NCI-H1105 treated with DMSO at 0.1 percent for 48 hours (cell line): ENCODE measurements at regions not wholly inside any gene's neighbourhood (a gene's known extent, or its start where the extent isn't known, plus 50 kb on each side); places are given as distances from the start of the nearest gene placed in this dataset.
A peak's percentile ranks its signal among the peaks of the same experiment; 100 is the strongest.

ENCODE experiments used
- DNase-seq: peaks from one replicate; lab custom pipeline; 2025; lab: John Stamatoyannopoulos, UW

DNA sequence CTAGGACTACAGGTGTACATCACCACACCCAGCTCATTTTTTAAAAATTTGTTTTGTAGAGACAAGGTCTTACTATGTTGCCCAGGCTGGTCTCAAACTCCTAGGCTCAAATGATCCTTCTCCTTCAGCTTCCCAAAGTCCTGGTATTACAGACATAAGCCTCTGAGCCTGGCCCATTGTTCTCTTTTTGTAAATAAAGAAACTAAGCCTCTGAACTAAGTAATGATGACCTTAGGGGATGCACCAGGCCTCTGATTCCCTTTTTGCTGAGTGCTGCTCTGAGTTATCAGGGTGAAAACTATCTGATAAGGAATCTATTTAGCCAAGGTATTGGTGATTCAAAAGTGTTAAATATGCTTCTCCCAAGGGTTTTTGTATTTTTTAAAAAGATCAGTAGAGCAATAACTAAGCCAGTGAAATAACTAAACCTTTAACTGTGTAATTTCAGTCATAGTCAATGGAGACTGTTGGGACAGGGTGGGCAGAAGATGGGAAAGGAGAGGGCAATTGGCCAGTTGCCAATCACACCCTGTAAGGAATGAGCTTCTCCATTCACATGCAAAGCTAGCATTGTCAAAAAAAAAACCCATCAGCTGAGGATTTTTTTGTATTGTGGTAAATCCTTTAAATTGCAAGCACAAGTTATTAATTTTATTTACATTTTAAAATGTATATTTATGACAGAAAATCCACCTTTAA, 194.8 kb upstream of the PFN2 start:
- DNase-seq: peak; percentile 10

DNA sequence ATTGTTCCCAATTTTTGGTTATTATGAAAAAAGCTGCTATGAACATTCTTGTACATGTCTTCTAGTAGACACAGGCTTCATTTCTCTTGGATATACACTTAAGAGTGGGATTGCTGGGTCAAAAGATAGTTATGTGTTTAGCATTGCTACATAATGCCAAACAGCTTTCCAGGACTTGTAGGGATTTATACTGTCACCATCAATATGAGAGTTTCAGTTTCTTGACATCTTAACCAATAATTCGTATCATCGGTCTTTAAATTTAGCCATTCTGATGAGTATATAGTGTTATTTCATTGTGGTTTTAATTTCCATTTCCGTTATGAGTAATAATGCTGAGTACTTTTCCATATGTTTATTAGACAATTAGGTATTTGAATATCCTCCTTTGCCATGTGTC, 190.3 kb upstream of the PFN2 start:
- DNase-seq: no peak

GRCh38 chr3:150158943-150159625, 188.4 kb upstream of the PFN2 start:
- no peak for DNase-seq

- DNase-seq: no peak
Measured at GRCh38 chr3:150152567-150152966, 181.9 kb upstream of the PFN2 start.

DNA sequence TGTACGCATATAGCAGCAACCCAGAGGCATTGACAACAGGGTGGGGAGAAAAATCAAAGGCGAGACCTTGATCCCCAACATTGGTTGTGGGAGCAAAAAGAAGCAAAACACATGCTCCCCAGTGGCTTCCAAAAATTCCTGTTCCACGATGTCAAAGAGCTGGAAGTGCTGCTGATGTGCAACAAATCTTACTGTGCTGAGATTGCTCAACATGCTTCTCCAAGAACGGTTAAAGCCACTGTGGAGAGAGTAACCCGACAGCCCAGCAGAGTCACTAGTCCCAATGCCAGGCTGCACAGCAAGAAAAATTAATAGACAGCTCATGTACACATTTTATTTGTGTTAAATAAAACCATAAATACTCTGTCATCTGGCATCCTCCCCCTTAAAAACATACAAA, 179.9 kb upstream of the PFN2 start:
- DNase-seq: no peak

- DNase-seq: peak; percentile 30
Measured at GRCh38 chr3:150149651-150150051, 179.0 kb upstream of the PFN2 start.

DNA sequence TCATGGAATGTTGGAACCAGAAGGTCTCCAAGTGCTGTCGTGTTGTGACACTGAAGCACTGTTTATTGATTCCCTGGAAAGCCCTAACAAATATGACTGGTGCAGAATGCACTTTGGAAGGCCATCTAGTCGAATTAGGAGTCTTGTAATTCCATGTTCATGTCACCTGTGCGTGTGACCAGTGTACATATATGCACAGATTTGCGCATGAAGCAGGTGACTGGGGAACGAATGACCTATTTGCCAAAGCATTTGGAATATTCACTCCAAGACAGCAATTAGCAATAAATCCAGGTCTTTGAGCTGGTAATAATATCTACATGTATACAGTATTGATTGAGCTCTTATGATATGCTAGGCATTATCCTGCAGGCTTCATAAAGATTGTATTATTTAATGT, 177.5 kb upstream of the PFN2 start:
- no peak for DNase-seq

GRCh38 chr3:150147776-150148175, 177.1 kb upstream of the PFN2 start:
- no peak for DNase-seq

DNA sequence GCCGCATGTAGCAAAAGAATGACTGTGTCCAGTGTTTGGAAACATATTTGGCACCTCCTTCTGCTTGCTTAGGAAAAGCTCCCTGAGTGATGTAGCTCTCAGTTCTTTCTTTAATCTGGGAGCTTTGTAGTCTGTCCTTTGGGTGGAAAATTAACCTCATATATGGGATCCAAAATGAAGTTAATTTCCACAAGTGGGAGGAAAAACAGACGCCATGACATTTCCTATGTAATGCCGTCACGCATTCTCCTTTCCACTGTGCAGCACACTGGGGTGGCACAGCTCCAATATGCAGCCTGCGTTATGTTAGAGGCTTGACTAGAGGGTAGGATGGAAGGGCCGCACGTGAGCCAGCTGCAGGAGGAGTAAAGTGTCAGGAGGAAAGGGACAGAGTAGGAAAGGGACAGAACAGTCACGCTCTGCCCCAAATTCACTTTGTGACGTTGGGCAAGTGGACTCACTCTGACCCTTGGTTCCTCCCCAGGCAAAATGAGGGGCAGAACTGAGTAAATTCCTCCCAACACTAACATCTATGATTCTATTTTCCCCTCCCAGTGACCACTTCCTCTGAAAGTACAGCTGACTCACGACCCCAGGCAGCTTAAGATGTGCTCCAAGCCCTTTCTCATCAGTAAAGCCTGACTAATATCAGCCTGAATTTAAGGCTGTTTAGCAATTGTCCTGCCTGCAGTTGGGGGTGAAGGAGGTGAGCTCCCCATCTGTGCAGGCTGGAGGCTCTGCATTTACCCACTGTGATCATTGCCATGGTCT, 176.5 kb upstream of the PFN2 start:
- no peak for DNase-seq

DNA sequence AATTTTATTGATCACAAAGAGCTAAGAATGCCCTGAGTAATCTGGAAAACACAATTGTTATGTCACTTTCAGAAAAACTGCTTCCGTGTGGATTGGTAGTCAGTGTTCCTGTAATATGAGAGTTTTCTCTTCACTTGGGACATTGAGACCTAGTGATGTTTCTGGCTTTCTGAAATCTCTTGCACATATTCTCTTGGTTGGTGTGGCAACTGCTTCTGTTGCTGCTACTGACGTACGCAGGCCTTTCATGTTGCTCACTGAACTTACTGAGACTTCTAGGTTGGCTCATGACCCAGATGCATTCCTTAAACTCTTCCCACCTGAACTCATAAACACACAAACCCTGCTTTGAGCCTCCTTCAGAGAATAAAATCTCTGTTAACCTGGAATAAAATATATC, 175.0 kb upstream of the PFN2 start:
- DNase-seq: no peak

GRCh38 chr3:150144191-150144708, 173.6 kb upstream of the PFN2 start:
- no peak for DNase-seq

GRCh38 chr3:150142936-150143335, 172.2 kb upstream of the PFN2 start:
- DNase-seq: no peak

DNA sequence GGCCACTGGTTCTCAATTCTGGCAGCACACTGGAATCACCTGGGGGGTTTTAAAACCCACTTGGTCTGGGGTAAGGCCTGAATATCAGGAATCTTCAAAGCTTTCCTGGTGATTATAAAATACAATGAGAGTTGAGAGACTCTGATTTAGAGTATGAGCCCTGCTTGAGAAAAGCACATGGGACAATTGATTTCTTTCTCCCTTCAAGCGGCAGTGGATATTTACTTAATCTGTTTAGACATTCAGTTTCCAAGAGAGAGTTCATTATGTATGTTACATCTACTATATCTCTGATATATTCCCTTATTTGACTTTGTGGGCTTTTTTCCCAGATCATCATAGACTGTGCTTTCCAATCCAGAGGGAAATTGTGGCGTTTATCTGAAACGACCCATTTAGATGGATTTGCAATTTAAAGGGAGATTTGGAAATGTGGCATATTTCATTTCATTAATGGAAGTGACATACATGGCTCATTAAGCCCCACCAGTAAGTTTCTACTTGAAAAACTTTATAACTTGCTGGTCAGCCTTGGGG, 171.2 kb upstream of the PFN2 start:
- no peak for DNase-seq

GRCh38 chr3:150140614-150141321, 170.1 kb upstream of the PFN2 start:
- DNase-seq: no peak

DNA sequence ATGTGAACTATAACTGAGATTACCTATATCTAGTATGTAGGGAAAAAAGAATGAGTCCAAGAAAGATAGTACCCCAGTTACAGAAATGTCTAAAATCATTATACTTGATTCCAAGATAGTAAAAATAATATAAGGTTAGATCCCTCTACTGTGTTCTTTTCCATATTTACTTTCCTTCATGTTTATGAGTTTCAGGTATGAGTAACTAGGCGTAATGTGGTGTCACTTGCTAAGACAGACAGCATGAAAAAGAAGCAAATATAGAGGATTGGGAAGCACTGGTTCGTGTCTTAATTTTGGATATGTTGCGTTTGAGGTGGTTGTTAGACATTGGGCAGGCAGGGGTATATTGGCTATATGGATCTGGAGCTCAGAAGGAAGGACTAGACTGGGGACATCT, 168.1 kb upstream of the PFN2 start:
- DNase-seq: no peak

GRCh38 chr3:150136242-150136641, 165.5 kb upstream of the PFN2 start:
- DNase-seq: no peak

GRCh38 chr3:150135287-150135721, 164.6 kb upstream of the PFN2 start:
- DNase-seq: no peak

- DNase-seq: no peak
Measured at GRCh38 chr3:150133293-150133692, 162.6 kb upstream of the PFN2 start.

DNA sequence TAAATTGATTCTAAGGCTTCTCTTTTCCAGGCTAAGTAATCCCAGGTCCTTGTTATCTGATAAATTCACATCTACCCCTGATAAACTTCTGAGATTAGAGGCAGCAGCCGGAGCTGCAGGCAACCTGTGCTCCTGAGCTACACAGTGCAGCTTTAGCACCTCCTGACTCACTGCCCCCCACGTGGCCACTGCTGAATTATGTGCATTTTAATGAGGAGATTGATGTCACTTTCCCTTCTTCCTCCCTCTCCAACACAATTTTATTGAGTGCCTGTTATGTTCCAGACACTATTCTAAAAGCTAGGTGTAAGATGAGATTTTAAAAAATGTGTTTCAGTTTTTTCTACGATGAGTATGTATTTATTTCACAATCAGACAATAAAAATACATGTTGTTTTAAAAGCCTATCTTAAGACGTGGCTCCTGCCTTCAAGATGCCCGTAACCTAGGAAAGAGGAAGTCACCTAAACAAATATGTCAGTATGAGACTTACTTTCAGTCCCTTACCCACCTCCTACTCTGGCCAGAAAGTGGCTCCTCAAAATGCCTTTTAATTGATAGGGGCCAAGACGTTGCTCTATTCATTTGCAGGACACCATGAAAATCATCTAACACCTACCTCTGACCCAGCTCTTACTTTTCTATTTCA, 161.5 kb upstream of the PFN2 start:
- DNase-seq: no peak

- no peak for DNase-seq
Measured at GRCh38 chr3:150131663-150132062, 161.0 kb upstream of the PFN2 start.

DNA sequence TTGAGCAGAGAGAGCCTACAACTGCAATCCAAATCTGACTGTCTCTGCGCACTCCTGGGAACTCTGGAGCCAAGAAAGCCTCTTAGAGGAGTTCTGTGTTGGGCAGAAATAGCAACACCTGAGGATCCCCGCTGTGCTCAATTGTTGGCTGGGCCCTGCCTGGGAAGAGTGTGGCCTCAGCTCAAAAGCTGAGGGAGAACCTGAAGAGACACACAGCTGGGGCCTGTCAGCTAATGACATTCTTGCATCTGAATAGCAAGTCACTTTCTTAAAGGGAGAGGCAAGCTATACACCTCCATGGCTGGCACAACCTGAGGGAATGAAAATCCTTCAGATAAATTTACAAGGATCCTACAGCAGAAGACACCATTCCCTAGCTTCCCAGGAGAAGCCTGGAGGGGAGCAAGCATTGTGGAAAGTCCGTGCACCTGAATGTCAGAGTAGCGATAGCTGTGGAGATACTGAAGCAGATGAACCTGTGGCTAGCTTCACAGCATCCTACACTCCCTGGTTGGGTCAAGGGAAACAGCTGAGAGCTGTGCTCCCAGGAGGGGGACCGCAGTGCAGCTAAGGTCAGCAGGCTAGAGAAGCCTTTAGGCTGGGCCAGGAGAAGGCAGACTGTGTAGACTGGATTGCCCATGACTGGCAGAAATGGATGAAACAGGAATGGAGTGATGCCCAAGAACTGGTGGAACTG, 159.9 kb upstream of the PFN2 start:
- DNase-seq: no peak
